ENCODE measurements at regions not wholly inside any gene's neighbourhood (a gene's known extent, or its start where the extent isn't known, plus 50 kb on each side); places are given as distances from the start of the nearest gene placed in this dataset.

DNA sequence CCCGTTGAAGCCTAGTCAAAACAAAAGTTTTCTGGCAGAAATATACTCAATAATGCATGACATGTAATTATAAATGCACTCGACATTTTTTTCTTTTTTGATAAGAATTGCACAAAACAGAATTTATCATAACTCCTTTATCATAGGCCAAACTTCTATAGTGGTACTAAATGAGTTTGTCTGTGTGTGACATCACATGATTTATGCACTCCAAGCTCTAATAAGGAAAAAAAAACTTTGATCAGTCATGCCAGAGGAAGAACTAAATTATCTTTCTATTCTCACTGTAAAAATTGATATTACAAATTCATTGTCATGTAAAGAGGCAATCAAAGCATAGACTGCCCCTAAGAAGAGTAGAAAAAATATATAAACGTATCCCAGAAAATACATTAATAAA is 112.4 kb upstream of the NOCT start:
- Mint-ChIP-seq H3K4me1 (no peaks in the 10 kb centered on the region), H3K36me3 (ENCODE audit: low read depth) (no peaks in the 10 kb centered on the region), H3K4me3 (no peak overlapping the region), H3K9me3 (no peaks in the 10 kb centered on the region), H3K27me3 (ENCODE audit: low read depth) (no peaks in the 10 kb centered on the region), H3K27ac (ENCODE audit: unreplicated experiment) (no peak overlapping the region)
- no peak for DNase-seq (ENCODE audit: low read depth, low spot score)
- TF ChIP-seq, protein P1, sequence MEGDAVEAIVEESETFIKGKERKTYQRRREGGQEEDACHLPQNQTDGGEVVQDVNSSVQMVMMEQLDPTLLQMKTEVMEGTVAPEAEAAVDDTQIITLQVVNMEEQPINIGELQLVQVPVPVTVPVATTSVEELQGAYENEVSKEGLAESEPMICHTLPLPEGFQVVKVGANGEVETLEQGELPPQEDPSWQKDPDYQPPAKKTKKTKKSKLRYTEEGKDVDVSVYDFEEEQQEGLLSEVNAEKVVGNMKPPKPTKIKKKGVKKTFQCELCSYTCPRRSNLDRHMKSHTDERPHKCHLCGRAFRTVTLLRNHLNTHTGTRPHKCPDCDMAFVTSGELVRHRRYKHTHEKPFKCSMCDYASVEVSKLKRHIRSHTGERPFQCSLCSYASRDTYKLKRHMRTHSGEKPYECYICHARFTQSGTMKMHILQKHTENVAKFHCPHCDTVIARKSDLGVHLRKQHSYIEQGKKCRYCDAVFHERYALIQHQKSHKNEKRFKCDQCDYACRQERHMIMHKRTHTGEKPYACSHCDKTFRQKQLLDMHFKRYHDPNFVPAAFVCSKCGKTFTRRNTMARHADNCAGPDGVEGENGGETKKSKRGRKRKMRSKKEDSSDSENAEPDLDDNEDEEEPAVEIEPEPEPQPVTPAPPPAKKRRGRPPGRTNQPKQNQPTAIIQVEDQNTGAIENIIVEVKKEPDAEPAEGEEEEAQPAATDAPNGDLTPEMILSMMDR (conservative IDR thresholded peaks at IDR 0.05) = no peak

DNA sequence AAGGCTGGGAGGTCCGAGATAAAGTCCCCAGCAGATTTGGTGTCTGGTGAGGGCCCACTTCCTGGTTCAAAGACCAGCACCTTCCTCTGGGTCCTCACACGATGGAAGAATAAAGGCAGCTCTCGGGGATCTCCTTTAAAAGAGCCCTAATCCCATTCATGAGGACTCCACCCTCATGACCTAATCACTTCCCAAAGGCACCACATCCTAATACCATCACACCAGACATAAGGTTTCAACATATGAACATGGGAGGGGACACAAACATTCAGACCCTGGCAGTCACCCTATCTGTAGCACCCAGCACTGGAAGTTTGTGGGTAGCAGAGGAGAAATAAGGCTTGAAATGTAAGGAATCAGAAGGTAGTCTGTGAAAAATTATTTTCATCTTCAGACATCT is 112.9 kb upstream of the NOCT start:
- H3K27ac Mint-ChIP-seq (ENCODE audit: unreplicated experiment) = no peak overlapping the region
- H3K4me3 Mint-ChIP-seq = no peak overlapping the region
- DNase-seq (ENCODE audit: low read depth, low spot score) = no peak
- H3K4me1 Mint-ChIP-seq = no peaks in the 10 kb centered on the region
- H3K9me3 Mint-ChIP-seq = no peaks in the 10 kb centered on the region
- TF ChIP-seq, protein P1 (conservative IDR thresholded peaks at IDR 0.05) = no peak
- no peaks in the 10 kb centered on the region for H3K36me3 Mint-ChIP-seq (ENCODE audit: low read depth)
- no peaks in the 10 kb centered on the region for H3K27me3 Mint-ChIP-seq (ENCODE audit: low read depth)

DNA sequence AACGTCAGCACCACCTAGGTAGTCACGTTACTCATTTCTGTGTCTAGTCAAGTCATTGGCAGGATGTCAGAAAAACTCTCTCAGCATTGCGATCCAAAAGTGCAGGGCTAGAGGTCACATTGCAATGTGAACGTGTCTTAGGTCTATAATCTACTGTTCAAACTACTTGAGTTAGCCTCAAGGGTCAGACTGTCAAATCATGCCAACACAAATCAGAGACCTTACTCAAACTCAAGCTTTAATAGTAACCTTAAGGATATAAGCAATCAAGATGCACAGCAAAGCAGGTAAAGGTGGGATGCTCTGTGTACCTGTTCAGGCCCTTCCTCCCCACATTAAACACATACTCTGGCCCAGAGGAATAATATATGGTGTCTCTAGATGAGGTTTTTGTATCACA is 114.4 kb upstream of the NOCT start:
- no peaks in the 10 kb centered on the region for H3K27me3 Mint-ChIP-seq (ENCODE audit: low read depth)
- no peaks in the 10 kb centered on the region for H3K36me3 Mint-ChIP-seq (ENCODE audit: low read depth)
- H3K4me3 Mint-ChIP-seq = no peak overlapping the region
- H3K4me1 Mint-ChIP-seq = no peaks in the 10 kb centered on the region
- TF ChIP-seq, protein P1 (conservative IDR thresholded peaks at IDR 0.05) = no peak
- DNase-seq (ENCODE audit: low read depth, low spot score) = no peak
- no peak overlapping the region for H3K27ac Mint-ChIP-seq (ENCODE audit: unreplicated experiment)
- H3K9me3 Mint-ChIP-seq = no peaks in the 10 kb centered on the region

DNA sequence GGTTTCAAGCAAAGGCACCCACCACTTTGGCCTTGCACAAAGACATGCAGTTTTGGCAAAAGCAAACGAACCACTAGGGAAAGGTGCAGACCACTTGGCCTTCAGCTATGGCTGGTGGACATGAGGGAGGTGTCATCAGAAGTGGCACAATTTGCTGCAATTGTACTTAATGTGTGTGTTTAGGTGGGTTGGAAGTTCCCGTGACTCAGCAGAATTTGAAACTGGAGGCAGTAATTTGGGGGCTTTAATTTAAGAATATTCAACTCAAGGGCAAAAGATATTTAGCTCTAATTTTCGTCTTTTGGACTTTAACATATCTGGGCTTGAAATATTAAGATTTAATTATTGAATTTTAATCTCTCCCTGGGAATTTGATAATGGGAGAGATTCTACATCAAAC is 115.6 kb upstream of the NOCT start:
- Mint-ChIP-seq H3K27ac (ENCODE audit: unreplicated experiment) (no peak overlapping the region), H3K36me3 (ENCODE audit: low read depth) (no peaks in the 10 kb centered on the region), H3K9me3 (no peaks in the 10 kb centered on the region), H3K4me3 (no peak overlapping the region), H3K27me3 (ENCODE audit: low read depth) (no peaks in the 10 kb centered on the region), H3K4me1 (no peaks in the 10 kb centered on the region)
- DNase-seq (ENCODE audit: low read depth, low spot score) = no peak
- TF ChIP-seq, protein P1 (conservative IDR thresholded peaks at IDR 0.05) = no peak

DNA sequence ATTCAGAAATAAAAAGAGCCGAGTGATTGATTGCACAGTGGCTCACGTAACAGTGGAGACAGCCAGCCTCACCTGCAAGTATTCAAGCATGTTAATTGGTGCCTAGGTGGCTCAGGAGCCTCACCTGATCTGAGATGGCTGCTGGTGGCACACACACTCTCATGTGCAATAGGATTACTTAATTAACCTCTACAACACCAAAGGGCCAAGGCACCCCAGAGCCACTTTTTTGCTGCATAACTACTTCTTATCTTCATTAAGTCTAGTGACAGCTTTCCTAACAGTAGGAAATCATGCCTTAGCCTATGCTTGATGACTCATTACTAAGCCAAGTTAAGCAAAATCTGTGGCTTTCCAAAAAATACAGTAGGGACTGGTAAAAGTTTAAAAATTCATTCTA is 117.3 kb upstream of the NOCT start:
- Mint-ChIP-seq H3K4me3 (no peak overlapping the region), H3K27ac (ENCODE audit: unreplicated experiment) (no peak overlapping the region), H3K36me3 (ENCODE audit: low read depth) (no peaks in the 10 kb centered on the region), H3K4me1 (no peaks in the 10 kb centered on the region), H3K27me3 (ENCODE audit: low read depth) (no peaks in the 10 kb centered on the region), H3K9me3 (no peaks in the 10 kb centered on the region)
- TF ChIP-seq, protein P1 (conservative IDR thresholded peaks at IDR 0.05) = no peak
- DNase-seq (ENCODE audit: low read depth, low spot score) = no peak

DNA sequence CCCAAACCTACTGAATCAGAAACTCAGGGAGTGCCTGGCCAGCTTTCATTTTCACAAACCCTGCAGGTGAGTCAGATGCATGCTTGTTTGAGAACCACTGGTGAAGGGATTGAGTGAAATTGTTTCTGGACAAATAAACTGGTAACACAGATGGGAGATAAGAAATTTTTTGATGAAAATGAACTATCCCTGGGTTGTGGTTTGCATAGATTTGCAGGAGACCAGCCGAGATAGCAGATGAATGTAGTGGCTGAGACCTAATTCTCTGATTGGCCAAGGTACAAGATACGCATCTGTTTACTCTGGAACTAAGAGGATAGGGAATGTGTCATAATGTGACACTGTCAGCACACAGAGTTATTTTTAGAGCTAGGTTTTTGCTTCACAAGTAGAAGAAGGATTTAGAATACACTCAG is 117.8 kb upstream of the NOCT start:
- no peak overlapping the region for H3K27ac Mint-ChIP-seq (ENCODE audit: unreplicated experiment)
- no peak overlapping the region for H3K4me3 Mint-ChIP-seq
- no peaks in the 10 kb centered on the region for H3K27me3 Mint-ChIP-seq (ENCODE audit: low read depth)
- DNase-seq (ENCODE audit: low read depth, low spot score) = no peak
- H3K36me3 Mint-ChIP-seq (ENCODE audit: low read depth) = no peaks in the 10 kb centered on the region
- TF ChIP-seq, protein P1 (conservative IDR thresholded peaks at IDR 0.05) = no peak
- H3K4me1 Mint-ChIP-seq = no peaks in the 10 kb centered on the region
- H3K9me3 Mint-ChIP-seq = no peaks in the 10 kb centered on the region

Data from neural crest cell (in vitro differentiated cells).